GM12892 (cell line): ENCODE measurements at regions not wholly inside any gene's neighbourhood (a gene's known extent, or its start where the extent isn't known, plus 50 kb on each side); places are given as distances from the start of the nearest gene placed in this dataset.

Source experiments
- POLR2A ChIP-seq: IDR thresholded peaks from 2 replicates; pipeline ENCODE4 v1.6.1; 2011; ENCODE audit warnings: low read depth, low read length, control low read depth
- POLR2AphosphoS5 ChIP-seq: IDR thresholded peaks from 2 replicates; pipeline ENCODE4 v1.6.1; 2011; ENCODE audit warnings: low read depth, low read length, control low read depth

- TF ChIP-seq POLR2AphosphoS5 (no peak), POLR2A (no peak)
Observed at GRCh38 chr13:79913141-79913827, 427.6 kb downstream of the SPRY2 start.
